Cardiac muscle cell (in vitro differentiated cells and primary cell): ENCODE measurements at regions not wholly inside any gene's neighbourhood (a gene's known extent, or its start where the extent isn't known, plus 50 kb on each side); places are given as distances from the start of the nearest gene placed in this dataset.

Experiments used
- DNase-seq, 2 donors: peaks; one replicate each; pipeline versions ENCODE4 v3.0.0 to v3.0.0-alpha.2; 2010 to 2017; ENCODE audit warnings: low read depth in 1 of 2, low spot score in 1 of 2
- H3K27ac ChIP-seq: fragments of 200-600 bp; sonication (generic); 2 replicates; pipeline ENCODE4 v1.5.1; 2016
- H3K27me3 ChIP-seq: fragments of 200-600 bp; sonication (generic); 2 replicates; pipeline ENCODE4 v1.6.0; 2016; ENCODE audit warnings: control low read depth
- H3K36me3 ChIP-seq: fragments of 200-600 bp; sonication (generic); 2 replicates; pipeline ENCODE4 v1.5.1; 2016; ENCODE audit warnings: control low read depth
- H3K4me1 ChIP-seq: fragments of 200-600 bp; sonication (generic); 2 replicates; pipeline ENCODE4 v1.8.1; 2017; ENCODE audit warnings: low read depth, mild to moderate bottlenecking, mixed run types
- H3K4me3 ChIP-seq: fragments of 200-600 bp; sonication (generic); 2 replicates; pipeline ENCODE4 v1.5.1; 2016; ENCODE audit warnings: mild to moderate bottlenecking
- H3K9me3 ChIP-seq: fragments of 200-600 bp; sonication (generic); 2 replicates; pipeline ENCODE4 v1.5.1; 2017; ENCODE audit warnings: low read depth, mild to moderate bottlenecking, control low read depth
- CTCF ChIP-seq: IDR thresholded peaks from 2 replicates; pipeline ENCODE4 v1.5.1; 2012; ENCODE audit warnings: low read depth, mild to moderate bottlenecking, low read length

- no peak for DNase-seq
- Histone ChIP-seq H3K27me3 (no peaks in the 10 kb centered on the region), H3K4me1 (no peaks in the 10 kb centered on the region), H3K36me3 (no peaks in the 10 kb centered on the region), H3K27ac (no peak overlapping the region), H3K9me3 (no peaks in the 10 kb centered on the region), H3K4me3 (no peak overlapping the region)
- TF ChIP-seq CTCF = no peak
Observed at GRCh38 chr3:80676261-80676660, 908.5 kb upstream of the ROBO1 start.

- no peaks in the 10 kb centered on the region for H3K27me3 ChIP-seq
- no peak for DNase-seq
- TF ChIP-seq CTCF = no peak
- no peak overlapping the region for H3K4me3 ChIP-seq
- no peaks in the 10 kb centered on the region for H3K4me1 ChIP-seq
- no peaks in the 10 kb centered on the region for H3K9me3 ChIP-seq
- H3K27ac ChIP-seq = no peak overlapping the region
- no peaks in the 10 kb centered on the region for H3K36me3 ChIP-seq
Observed at GRCh38 chr3:80675790-80676189, 908.0 kb upstream of the ROBO1 start.

GRCh38 chr3:80668600-80669294 is 900.9 kb upstream of the ROBO1 start:
- TF ChIP-seq CTCF = no peak
- H3K27me3 ChIP-seq = no peaks in the 10 kb centered on the region
- no peak overlapping the region for H3K4me3 ChIP-seq
- H3K9me3 ChIP-seq = no peaks in the 10 kb centered on the region
- no peaks in the 10 kb centered on the region for H3K4me1 ChIP-seq
- no peaks in the 10 kb centered on the region for H3K36me3 ChIP-seq
- DNase-seq = no peak
- H3K27ac ChIP-seq = no peak overlapping the region

GRCh38 chr3:80668100-80668499 is 900.3 kb upstream of the ROBO1 start:
- Histone ChIP-seq H3K27ac (no peak overlapping the region), H3K36me3 (no peaks in the 10 kb centered on the region), H3K9me3 (no peaks in the 10 kb centered on the region), H3K4me3 (no peak overlapping the region), H3K27me3 (no peaks in the 10 kb centered on the region), H3K4me1 (no peaks in the 10 kb centered on the region)
- DNase-seq = no peak
- TF ChIP-seq CTCF = no peak

GRCh38 chr3:80663426-80663825 is 895.6 kb upstream of the ROBO1 start:
- Histone ChIP-seq H3K36me3 (no peaks in the 10 kb centered on the region), H3K27ac (no peak overlapping the region), H3K4me3 (no peak overlapping the region), H3K9me3 (no peaks in the 10 kb centered on the region), H3K4me1 (no peaks in the 10 kb centered on the region), H3K27me3 (no peaks in the 10 kb centered on the region)
- TF ChIP-seq CTCF = no peak
- no peak for DNase-seq
